ENCODE measurements at regions not wholly inside any gene's neighbourhood (a gene's known extent, or its start where the extent isn't known, plus 50 kb on each side); places are given as distances from the start of the nearest gene placed in this dataset.
A peak's percentile ranks its signal among the peaks of the same experiment; 100 is the strongest.

- DNase-seq (ENCODE audit: low read depth): no peak
Measured at GRCh38 chr11:130801333-130802122, 114.8 kb downstream of the SNX19 start.

DNA sequence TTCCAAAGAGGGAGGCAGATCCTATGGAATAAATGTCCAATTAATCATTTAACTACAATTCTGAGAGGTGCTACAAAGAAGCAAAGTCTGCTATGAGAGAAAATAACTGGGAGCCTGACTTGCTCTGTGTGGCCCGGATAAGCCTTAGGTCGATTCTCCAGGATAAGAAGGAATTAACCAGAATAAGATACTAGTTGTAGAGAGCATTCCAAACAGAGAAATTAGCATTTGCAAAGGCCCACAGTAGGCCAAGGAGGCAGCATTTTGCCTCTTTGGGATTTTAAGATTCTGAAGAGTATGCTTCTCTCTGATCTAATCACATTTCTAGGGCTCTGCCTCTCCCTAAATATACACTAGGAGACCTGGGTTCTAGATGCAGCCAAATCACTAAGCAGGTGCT lies 113.7 kb downstream of the SNX19 start:
- DNase-seq (ENCODE audit: low read depth): no peak

DNA sequence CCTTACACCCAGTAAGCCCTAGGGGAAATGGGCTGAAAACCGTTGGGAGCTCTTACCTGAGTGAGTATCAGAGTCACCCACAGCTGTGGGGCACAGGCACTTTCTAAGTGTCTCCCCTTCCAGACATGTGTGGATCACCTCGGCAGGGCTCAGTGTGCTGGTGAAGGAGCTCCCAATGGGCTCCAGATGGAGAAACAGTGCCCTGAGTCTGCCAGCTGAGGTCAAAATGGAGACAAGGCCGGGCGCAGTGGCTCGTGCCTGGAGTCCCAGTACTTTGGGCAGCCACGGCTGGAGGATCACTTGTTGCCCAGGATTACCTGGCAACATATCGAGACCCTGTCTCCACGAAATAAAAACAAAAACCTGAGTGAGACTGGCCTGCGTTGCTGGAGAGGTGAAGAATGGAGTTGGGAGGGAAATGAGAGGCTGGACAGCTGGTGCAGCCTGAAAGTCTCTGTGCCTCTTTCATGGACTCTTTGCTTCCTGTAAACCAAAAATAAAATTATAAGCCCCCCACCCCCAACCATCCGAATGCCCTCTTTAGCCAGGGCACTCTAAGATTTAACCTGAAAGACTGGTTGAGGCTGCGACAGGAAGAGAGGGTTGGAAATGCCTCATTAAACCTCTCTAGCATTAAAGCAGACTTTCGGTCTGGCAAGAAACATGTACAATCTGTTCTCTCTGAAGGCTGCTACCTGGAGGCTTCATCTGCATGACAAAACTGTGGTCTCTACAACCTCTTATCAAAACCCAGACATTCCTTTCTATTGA lies 111.8 kb downstream of the SNX19 start:
- no peak for DNase-seq (ENCODE audit: low read depth)

DNA sequence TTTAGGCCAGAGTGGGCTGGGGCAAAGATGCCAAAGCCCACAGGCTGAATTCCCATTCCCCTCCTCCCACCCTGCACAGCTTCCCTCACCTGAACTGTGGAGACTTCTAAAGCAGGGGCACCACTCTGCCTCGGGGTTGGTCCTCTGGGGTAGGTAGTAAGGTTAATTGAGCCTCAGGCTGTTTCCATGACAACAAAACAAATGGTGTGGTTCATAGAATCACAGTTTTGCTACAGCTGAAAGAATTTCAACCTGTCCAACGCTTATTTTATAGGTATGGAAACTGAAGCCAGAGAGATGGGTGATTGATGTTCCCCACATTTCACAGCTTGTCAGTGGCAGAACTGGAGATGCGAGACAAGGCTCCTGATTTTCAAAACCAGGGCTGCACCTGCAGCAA lies 109.5 kb downstream of the SNX19 start:
- DNase-seq (ENCODE audit: low read depth): no peak

GRCh38 chr11:130808541-130808940 lies 107.7 kb downstream of the SNX19 start:
- no peak for DNase-seq (ENCODE audit: low read depth)

- no peak for DNase-seq (ENCODE audit: low read depth)
Measured at GRCh38 chr11:130813196-130813595, 103.1 kb downstream of the SNX19 start.

GRCh38 chr11:130813638-130814037 lies 102.6 kb downstream of the SNX19 start:
- no peak for DNase-seq (ENCODE audit: low read depth)

DNA sequence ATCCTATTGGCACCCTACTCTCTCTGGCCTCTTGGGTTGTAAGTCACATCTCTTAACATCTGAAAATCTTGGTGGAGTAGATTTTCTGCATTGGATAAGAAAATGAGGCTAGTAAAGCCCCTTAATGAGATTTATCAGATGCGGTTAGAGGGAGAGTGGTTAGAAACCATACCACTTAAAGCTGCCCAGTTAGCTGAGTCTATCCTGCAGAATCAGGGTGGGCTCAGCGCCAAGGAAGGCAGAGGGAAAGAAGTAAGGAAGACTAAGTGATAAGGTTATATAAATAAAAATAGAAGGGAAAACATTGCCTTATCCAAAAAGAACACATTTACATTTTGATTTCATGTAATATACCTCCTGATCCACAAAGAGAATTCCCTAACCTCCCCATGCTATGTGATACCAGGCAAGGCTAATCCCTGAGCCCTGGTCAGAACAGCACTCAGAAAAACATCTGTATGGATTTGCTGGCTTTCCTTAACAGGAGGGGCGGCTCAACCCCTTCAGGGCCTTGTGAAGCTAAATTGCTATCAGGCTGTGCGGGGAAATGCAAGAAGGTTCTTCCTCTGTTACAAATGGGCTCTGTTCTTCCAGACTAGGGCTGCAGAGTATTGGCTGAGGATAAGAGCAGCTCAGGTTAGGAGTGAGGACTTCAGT lies 101.7 kb downstream of the SNX19 start:
- DNase-seq (ENCODE audit: low read depth): no peak

DNA sequence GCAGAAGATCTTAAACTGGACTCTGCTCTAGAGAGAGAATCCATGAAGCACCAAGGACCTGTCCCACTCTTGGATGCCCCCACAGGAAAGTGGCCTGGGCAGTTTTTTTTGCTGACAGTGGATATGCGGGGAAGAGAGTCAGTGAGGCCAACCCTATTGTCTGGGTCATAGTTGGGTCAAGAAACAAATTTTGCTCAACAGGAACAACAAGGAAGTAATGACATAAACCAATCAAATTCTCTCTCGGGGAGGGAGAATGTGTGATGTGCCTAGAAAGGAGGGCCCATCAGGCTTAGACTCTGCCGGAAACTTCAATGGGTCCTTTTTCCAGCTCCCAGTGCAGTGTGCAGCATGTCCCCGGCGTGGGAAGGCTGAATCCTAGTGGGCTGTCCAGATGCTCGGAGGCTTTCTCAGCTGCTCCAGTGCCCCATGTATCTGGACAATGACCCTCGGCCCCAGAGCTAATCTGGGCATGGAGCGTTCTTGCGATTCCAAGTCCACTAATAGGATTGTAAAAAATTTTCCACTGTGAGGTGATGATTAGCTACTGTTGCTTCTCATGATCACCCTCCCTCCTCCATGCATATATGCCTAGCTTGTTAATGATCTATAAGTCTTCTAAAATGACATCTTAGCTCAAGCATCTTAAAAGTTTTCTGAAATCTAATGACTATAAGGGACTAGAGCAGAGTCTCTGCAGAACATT lies 101.0 kb downstream of the SNX19 start:
- no peak for DNase-seq (ENCODE audit: low read depth)

GRCh38 chr11:130815956-130816355 lies 100.3 kb downstream of the SNX19 start:
- DNase-seq (ENCODE audit: low read depth): no peak

GRCh38 chr11:130816546-130817329 lies 99.5 kb downstream of the SNX19 start:
- no peak for DNase-seq (ENCODE audit: low read depth)

- peak; percentile 80 for DNase-seq (ENCODE audit: low read depth)
Measured at GRCh38 chr11:130817330-130817944, 98.8 kb downstream of the SNX19 start.

- DNase-seq (ENCODE audit: low read depth): no peak
Measured at GRCh38 chr11:130819625-130820024, 96.7 kb downstream of the SNX19 start.
